Urinary bladder (tissue), 3 donors: ENCODE measurements at regions not wholly inside any gene's neighbourhood (a gene's known extent, or its start where the extent isn't known, plus 50 kb on each side); places are given as distances from the start of the nearest gene placed in this dataset.
"Not testable (repeated sequence)": the region's sequence is repeated elsewhere in the genome, so short reads cannot be mapped to it uniquely, and the experiment has no call there.

Source experiments
- DNase-seq: peaks from one replicate; pipeline ENCODE4 v3.0.0-alpha.2; 2015; ENCODE audit errors: extremely low spot score
- H3K27ac ChIP-seq: one replicate; pipeline ENCODE4 v1.5.1; 2013; ENCODE audit warnings: low read depth, mild to moderate bottlenecking, moderate library complexity
- H3K36me3 ChIP-seq: one replicate; pipeline ENCODE4 v1.6.1; 2013; ENCODE audit warnings: mild to moderate bottlenecking, moderate library complexity; ENCODE audit not compliant: insufficient read depth
- H3K4me1 ChIP-seq: one replicate; pipeline ENCODE4 v1.6.1; 2013; ENCODE audit warnings: mild to moderate bottlenecking, moderate library complexity; ENCODE audit not compliant: insufficient read depth
- H3K4me3 ChIP-seq: one replicate; pipeline ENCODE4 v1.5.1; 2013; ENCODE audit warnings: low read depth, low read length
- WGBS: extraction: QIAGEN DNeasy Blood & Tissue Kit; methylation state at CpG from one replicate; pipeline ENCODE4 v1.1.7; 2013; 5-methylcytosine and 5-hydroxymethylcytosine counted together
- donor health status: healthy with polysubstance abuse.
- donor health status: healthy.

DNA sequence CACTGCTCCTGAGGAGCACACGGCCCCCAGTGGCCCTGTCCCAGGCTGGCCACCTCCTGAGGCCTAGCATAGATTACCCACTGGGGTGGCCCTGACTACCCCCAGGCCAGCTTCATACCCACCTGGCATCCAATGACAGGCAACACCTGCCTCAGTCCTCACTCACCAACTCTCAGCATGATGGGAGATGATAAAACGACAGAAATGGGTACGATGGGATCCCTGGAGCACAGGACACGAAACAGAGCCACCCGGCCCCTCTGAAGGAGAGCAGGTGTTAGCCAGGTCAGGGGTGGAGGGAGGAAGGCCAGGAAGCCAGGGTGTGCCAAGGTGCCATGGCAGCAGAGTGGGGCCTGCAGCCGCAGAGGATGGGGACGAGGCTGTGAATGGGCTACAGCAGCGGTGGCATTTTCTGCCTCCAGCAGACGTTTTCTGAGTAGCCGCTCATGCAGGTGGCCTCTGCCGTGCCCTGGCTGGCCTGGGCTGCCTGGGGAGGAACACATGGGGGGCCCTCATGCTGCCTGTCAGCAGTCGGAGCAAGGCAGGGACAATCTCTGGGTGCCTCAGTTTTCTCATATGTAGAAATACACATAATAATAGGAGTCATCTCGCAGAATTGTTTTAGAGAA, 50.2 kb upstream of the FGF3 start:
- Histone ChIP-seq H3K36me3 (no peaks in the 10 kb centered on the region), H3K4me1 (no peaks in the 10 kb centered on the region), H3K27ac (no peak overlapping the region), H3K4me3 (no peak overlapping the region)
- 91% methylated on average over 13 of the region's 13 CpGs for WGBS
- no peak for DNase-seq

DNA sequence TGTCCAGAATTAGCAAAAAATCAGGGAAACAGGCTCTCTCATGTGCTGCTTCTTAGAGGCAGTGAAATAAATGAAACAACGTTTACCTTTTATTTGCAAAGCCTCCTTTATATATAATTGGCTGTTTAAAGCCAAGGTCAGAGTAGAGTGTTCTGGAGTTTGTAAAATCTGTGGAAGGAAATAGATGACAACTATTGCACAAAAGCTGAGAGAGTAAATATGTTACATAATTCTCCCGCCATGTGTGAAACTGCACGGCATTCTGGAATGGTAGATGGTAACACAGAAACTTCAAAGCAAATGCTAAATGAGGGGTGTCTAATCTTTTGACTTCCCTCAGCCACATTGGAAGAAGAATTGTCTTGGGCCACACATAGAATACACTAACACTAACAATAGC, 51.5 kb upstream of the FGF3 start:
- 42% methylated on average over 3 of the region's 3 CpGs for WGBS
- DNase-seq: no peak
- Histone ChIP-seq H3K4me3 (no peak overlapping the region), H3K4me1 (no peaks in the 10 kb centered on the region), H3K27ac (no peak overlapping the region), H3K36me3 (no peaks in the 10 kb centered on the region)

DNA sequence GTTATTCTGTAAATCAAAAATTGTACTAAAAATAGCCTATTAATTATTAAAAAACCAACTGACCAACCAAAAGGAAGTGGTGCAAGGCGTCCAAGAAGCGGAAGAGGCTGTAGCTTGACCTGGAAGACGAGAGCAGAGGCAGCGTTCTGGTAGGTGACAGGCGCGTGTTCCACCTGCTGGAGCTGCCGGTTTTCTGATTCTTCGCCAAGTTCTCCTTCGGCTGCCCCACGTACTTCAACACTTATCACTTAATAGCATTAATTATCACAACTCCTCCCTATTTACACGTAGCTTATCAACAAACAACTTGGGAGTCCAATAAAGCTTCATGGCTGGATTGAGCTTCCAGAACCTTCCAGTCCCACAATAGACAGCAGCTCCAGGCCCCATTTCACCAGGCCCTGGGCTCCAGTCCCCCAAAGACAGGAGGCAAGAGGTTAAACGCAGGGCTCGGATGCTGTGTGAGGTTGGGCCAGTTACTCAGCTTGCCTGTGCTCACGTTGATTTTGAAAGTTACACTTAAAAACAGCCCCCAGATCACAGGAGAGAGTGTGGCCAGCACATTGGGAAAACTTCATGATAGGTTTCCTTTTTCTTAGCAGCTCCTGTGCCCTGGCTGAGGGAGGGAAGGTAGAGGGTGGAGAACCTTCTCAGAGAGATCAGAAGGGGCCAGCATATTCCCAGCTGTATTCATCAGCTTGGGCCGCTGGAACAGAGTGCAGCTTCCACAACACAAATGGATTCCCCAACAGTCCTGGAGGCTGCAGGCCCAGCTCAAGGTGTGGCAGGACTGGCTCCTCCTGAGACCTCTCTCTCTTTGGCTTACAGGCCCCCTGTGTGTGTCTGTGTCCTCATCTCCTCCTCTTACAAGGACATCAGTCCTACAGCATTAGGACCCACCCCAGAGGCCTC, 54.2 kb upstream of the FGF3 start:
- H3K27ac ChIP-seq: no peak overlapping the region
- no peak overlapping the region for H3K4me3 ChIP-seq
- no peaks in the 10 kb centered on the region for H3K36me3 ChIP-seq
- WGBS: 77% methylated on average over 15 of the region's 15 CpGs
- H3K4me1 ChIP-seq: no peaks in the 10 kb centered on the region
- no peak for DNase-seq

DNA sequence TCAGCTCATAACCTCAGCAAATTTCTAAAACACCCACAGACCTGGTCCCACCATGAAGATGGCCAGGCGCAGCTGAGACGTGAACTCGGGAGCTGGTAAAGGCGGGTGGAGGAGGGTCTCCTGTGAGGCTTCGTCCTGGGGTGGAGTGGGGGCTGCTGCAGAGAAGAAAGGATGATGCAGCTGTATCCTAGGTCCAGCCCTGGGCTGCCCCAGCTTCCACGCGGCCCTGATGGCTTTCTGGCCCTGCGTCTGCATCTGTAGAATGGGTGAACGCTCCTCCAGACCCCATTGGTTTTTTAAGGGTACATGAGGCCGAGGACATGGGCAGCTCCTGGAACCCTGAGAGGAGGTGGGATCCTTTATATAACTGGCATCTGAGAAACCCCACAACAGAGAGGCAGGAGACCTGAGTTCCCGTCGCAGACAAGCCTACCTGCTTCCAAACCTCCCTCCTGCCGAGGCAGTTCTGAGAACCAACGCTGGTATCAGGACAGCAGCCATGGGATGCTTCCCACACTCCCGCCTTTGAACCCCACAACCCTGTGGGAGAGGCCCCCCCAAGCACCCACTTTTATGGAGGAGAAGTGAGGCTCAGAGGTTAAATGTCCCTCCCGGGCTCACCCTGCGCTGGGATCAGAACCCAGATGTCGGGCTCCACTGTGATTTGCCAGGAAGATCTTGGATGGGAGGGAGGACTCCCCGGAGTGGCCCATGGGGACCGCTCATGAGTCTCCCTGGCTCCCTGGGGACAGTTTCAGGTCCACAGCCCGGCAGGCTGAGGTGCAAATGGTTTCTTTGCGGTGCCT, 55.2 kb upstream of the FGF3 start:
- no peak for DNase-seq
- no peak overlapping the region for H3K27ac ChIP-seq
- no peaks in the 10 kb centered on the region for H3K36me3 ChIP-seq
- H3K4me1 ChIP-seq: no peaks in the 10 kb centered on the region
- 87% methylated on average over 22 of the region's 22 CpGs for WGBS
- H3K4me3 ChIP-seq: no peak overlapping the region

DNA sequence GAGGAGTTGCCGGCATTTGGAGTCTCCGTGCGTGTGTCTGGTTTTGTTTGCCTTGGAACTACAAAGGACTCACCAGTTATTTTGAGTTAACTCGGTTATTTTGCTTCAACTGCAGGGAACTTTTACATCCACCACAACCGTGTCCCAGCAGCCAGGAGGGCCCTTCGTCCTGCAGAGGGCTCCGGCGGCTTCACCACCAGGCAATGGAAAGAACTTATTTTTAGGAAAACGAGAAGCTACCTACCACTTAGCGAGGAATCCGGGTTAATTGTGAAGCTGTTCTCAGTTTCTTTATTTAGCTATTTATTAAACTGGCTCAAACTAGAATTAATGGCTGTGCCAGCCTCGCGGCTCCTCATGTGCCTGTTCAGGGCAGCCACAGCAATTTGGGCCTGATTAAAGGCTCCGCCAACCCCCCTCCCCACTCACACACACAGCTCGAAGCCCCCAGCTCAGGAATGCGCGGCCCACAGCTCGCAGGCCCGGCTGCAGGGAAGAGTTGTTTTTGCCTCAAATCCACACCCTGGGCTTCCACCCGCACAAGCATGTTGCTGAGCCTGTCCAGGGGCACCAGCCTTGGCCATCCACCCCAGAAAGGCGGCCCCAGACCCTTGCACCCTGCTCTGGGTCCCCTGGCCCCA, 55.9 kb upstream of the FGF3 start:
- H3K4me1 ChIP-seq: no peaks in the 10 kb centered on the region
- DNase-seq: no peak
- no peak overlapping the region for H3K4me3 ChIP-seq
- no peak overlapping the region for H3K27ac ChIP-seq
- no peaks in the 10 kb centered on the region for H3K36me3 ChIP-seq
- WGBS: 48% methylated on average over 21 of the region's 21 CpGs

DNA sequence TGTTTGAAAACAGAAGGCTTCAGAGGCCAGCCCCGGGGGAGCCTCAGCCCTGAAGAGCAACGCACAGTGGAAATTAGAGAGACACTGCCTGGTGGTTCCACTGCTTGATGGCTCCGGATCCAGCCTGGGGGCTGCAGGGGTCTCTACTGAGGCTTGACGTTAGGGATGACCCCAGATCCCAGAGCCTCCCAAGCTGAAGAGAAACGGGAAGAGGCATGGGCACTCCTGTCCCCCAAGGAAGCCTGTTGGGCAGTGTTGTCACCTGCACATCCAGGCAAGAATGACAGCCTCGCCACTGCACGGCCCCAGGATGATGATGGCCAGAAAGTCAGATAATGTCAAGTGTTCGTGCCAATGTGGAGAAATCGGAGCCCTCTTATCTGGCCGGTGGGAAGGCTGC, 56.8 kb upstream of the FGF3 start:
- 89% methylated on average over 10 of the region's 10 CpGs for WGBS
- no peaks in the 10 kb centered on the region for H3K4me1 ChIP-seq
- no peak overlapping the region for H3K4me3 ChIP-seq
- no peak overlapping the region for H3K27ac ChIP-seq
- no peak for DNase-seq
- H3K36me3 ChIP-seq: no peaks in the 10 kb centered on the region

DNA sequence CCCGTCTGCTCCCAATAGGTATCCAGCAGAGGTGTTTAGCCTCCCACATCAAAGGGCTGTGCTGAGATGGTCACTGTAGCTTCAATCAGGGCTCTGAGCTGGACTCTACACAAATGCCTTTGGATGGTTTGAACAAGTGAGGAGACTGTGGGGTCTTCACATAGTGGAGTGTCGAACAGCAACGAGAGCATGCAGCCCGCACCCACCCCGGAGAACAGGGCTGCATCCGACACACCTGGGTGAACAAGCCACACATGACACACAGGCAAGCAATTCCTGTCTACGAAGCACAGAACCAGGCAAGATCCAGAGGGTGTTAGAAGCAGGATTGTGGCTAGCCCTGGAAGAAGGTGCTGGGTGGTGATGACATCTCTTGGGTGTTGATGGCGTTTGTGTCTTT, 58.0 kb upstream of the FGF3 start:
- H3K36me3 ChIP-seq: no peaks in the 10 kb centered on the region
- H3K27ac ChIP-seq: no peak overlapping the region
- no peaks in the 10 kb centered on the region for H3K4me1 ChIP-seq
- no peak overlapping the region for H3K4me3 ChIP-seq
- DNase-seq: no peak
- WGBS: 94% methylated on average over 8 of the region's 8 CpGs

DNA sequence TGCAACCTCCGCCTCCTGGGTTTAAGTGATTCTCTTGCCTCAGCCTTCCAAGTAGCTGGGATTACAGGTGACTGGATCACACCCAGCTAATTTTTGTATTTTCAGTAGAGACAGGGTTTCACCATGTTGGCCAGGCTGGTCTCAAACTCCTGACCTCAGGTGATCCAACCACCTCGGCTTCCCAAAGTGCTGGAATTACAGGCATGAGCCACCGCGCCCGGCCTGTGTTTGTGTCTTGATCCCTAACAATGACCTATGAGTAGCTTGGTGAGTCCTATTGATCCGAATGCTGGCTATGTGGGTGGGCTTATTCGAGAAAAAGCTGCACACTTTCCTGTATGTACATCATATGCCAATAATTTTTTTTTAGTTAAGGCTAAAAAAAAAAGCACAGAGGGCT, 58.5 kb upstream of the FGF3 start:
- WGBS: 91% methylated on average over 7 of the region's 7 CpGs
- H3K4me1 ChIP-seq, H3K36me3 ChIP-seq, DNase-seq, H3K4me3 ChIP-seq, H3K27ac ChIP-seq: not testable (repeated sequence)

DNA sequence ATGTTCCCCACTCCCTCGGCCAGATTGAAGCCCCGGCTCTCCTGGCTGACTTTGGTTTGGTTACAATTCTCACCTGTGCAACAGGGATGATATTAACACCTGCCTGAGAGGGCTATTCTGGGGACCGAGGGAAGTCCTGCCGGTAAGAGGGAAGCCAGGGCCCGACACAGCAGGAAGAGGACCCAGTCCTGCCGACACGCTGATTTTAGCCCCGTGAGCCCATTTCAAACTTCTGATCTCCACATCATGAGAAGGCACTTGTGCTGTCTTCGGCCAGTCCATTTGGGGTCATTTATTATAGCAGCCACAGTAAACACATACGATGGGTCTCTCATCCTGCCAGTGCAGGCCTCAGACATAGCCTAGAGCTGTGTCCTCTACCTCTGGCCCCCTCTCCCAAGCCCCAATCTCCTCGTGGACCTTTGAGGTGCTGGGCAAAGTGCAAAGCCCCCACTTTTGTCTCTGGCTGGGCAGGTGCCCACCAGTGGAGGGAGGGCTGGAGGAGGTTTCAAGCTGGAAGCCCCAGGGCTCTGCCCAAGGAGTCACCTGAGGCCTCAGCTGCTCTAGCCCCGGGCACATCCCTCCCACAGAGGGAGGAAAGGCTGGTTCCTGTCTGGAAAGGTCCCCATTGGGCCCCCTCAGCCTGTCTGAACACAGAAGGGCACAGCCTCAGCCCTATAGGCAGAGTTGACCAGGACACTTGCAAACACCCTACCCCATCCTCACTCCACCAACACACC, 59.1 kb upstream of the FGF3 start:
- H3K4me1 ChIP-seq: no peaks in the 10 kb centered on the region
- H3K4me3 ChIP-seq: no peak overlapping the region
- no peak for DNase-seq
- no peaks in the 10 kb centered on the region for H3K36me3 ChIP-seq
- no peak overlapping the region for H3K27ac ChIP-seq
- WGBS: 78% methylated on average over 12 of the region's 12 CpGs

DNA sequence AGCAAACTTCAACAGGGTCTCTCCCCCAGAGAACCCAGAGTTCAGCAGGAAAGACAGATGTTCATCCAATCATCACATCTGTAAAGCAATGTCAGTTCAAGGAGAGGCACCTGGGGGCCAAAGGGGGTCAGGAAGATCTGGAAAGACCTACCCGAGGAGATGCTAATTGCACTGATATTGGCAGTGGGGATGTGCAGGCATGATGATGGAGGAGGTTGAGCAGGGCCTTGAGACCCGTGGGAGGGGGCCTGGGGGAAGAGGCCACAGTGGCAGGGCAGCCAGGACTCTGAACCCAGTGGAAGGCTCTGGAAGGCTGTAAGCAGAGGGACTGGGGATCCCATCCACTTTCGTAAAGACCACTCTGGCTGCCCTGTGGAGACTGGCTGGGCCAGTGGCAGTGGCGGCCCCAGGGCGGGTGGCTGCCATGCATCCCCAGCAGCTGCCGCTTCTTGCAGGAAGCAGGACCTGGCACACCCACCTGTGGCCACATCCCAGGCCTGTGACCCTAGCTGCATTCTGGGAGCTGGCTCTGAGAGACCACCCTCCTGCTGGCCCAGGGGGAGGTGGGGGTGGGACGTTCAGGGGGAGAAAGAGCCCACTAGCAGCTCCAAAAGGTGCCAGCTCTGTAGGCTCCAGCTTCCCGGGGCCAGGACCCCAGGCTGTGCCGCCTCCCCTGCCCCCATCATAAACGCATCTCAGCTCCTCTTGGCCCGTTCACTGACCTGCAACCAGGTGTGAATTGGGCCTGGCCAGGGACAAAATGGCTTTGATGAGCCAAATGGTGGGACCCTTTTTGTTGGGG, 59.9 kb upstream of the FGF3 start:
- H3K4me3 ChIP-seq: no peak overlapping the region
- 70% methylated on average over 11 of the region's 11 CpGs for WGBS
- H3K27ac ChIP-seq: no peak overlapping the region
- no peaks in the 10 kb centered on the region for H3K36me3 ChIP-seq
- no peak for DNase-seq
- H3K4me1 ChIP-seq: no peaks in the 10 kb centered on the region

DNA sequence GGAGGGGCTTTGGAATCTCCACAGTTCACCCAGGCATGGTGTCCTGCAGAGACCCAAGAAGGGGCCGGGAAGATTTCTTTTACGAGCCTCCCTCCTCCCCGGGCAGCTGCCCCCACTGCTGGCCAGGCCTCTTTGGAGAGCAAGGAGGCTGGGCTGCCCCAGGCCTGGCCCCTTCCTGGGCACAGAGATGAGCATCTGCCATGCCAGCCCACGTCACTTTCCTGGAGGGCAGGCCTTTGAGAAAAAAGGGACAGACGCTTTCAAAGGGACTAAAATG, 60.5 kb upstream of the FGF3 start:
- DNase-seq: no peak
- no peaks in the 10 kb centered on the region for H3K36me3 ChIP-seq
- H3K4me1 ChIP-seq: no peaks in the 10 kb centered on the region
- 60% methylated on average over 5 of the region's 5 CpGs for WGBS
- no peak overlapping the region for H3K4me3 ChIP-seq
- no peak overlapping the region for H3K27ac ChIP-seq

DNA sequence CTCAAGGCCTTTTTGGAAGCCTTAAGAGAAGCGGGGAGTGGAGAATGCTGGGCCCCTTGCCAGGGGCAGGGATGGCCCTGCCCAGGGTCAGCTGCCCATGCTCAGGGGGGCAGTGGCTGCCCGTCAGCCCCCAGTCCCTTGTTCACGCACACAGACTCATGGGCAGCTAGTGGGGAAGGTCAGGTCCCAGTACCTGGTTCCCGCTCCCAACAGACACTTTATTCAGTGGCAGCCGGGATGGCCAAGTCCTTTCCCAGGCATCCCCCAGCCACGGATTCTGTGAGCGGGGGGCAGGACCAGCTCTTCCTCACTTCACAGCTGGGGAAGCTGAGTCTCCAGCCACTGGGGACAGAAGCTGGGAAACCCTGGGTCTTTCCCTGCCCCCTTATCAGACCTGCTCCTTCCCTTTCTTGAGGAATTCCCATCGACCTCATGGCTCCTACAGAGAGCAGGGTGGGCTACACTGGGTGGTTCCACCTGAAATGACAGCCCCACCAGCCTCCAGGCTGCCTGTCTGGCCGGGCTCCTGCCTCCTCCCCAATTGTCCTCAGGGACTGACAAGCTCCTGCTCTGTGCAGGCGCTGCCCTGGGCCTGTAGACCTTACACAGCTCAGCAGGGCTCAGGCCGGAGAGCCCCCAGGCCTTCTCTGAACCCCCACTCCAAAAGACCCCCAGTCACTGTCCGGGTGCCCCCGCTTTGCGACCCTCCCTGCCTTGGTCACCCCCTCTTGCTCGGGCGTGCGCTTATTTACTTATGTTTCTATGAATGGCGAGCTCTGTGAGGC, 61.0 kb upstream of the FGF3 start:
- Histone ChIP-seq H3K36me3 (no peaks in the 10 kb centered on the region), H3K4me3 (no peak overlapping the region), H3K4me1 (no peaks in the 10 kb centered on the region), H3K27ac (no peak overlapping the region)
- no peak for DNase-seq
- 80% methylated on average over 18 of the region's 18 CpGs for WGBS
